ENCODE measurements at regions not wholly inside any gene's neighbourhood (a gene's known extent, or its start where the extent isn't known, plus 50 kb on each side); places are given as distances from the start of the nearest gene placed in this dataset.
"Not testable (repeated sequence)": the region's sequence is repeated elsewhere in the genome, so short reads cannot be mapped to it uniquely, and the experiment has no call there.

- no peak for DNase-seq (ENCODE audit: low read depth, low spot score)
- H3K27ac ChIP-seq: no peak overlapping the region
These were observed 219.3 kb downstream of the CAAP1 start for GRCh38 chr9:26673261-26673660.

DNA sequence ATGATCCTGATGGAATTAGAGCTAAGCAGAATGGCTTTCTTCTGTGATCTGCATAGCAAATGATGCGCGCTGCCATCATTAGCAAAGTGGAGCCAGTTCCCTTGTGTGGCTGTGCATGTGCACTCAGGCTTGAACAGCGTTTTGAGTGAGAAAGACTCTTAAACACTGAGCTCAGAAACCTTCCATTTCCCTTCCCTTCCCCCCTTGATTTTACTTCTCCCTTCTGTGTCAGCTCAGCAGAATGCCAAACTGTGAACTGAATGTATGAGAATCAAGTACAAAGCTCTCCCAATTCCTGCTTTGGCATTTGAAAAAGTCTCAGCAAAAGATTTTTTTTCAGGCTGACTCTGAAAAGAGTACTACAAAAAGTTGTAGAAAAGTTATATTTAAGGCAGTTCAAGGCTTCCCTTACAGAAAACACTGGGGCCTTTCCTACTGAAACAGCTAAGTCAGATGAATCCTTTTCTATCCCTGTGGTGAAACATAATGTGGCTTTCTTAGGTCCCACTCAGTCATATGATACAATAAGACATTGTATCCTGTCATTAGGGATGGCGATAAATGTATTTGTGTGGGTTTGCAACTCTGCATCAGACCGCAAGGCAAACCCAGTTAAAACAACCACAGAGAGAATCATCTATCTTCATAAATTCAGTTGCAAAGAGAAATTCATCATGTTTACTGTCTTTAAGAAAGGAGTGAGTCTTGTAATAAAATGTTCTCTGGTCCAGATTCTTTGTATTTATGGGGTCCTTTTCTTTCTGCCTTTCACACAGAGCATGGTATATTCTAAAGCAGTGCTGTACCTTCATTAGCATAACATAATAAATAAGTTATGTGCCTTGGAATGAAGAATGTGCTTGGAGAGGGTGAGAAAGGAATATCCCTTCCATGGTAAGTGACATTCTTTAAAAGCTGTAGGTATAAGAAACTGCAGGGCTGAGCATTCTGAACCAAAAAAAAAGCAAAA is 222.6 kb downstream of the CAAP1 start:
- DNase-seq (ENCODE audit: low read depth, low spot score): no peak
- H3K27ac ChIP-seq: no peak overlapping the region

DNA sequence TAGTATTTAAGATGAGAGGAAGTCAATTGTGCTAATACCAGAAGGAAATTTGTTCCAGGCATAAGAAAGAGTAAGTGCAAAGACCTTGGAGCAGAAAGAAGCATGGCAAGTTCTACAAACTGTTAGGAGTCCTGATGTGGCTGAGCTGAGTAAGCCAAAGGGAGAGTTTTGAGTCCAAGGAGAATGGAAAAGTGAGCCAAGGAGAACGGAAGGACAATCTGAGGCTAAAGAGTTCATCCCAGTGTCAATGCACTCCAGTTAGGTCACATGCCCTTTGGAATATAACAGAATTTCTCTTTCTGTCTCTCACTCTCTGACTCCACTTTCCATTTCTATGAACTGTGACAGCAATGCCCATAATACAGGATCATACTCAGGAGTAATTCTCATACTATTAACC is 224.7 kb downstream of the CAAP1 start:
- no peak overlapping the region for H3K27ac ChIP-seq
- no peak for DNase-seq (ENCODE audit: low read depth, low spot score)

- no peak for DNase-seq (ENCODE audit: low read depth, low spot score)
- no peak overlapping the region for H3K27ac ChIP-seq
These were observed 226.9 kb downstream of the CAAP1 start for GRCh38 chr9:26665666-26666065.

DNA sequence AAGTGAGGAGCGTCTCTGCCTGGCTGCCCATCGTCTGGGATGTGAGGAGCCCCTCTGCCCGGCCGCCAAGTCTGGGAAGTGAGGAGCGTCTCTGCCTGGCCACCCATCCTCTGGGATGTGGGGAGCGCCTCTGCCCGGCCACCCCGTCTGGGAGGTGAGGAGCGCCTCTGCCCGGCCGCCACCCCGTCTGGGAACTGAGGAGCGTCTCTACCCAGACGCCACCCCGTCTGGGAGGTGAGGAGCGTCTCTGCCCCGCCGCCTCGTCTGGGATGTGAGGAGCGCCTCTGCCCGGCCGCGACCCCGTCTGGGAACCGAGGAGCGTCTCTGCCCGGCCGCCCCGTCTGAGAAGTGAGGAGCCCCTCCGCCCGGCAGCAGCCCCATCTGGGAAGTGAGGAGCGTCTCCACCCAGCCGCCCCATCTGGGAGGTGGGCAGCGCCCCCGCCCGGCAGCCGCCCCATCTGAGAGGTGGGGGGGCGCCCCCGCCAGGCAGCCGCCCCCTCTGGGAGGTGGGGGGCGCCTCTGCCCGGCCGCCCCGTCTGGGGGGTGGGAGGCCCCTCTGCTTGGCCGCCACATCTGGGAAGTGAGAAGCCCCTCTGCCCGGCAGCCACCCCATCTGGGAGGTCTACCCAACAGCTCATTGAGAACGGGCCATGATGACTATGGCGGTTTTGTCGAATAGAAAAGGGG is 228.4 kb downstream of the CAAP1 start:
- not testable (repeated sequence) for DNase-seq (ENCODE audit: low read depth, low spot score); H3K27ac ChIP-seq

DNA sequence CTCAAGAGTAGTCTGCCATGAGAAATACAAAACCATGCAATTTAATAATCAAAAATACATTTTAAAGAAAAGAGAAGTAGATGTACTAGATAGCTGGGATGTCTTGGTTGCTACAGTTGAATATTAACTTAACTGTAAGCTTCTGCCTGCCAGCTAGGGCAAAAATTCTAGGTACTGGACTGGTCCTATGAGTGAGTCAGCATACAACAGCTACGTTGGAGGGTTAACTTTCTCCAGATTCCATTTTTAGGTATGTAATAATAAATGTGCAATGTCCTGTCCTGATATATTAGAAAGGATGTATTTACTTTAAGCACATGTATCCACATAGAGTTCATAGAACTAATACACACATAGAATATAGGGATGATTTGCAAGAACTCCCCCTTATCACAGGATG is 230.1 kb downstream of the CAAP1 start:
- no peak for DNase-seq (ENCODE audit: low read depth, low spot score)

GRCh38 chr9:26658476-26658875 is 234.1 kb downstream of the CAAP1 start:
- no peak for DNase-seq (ENCODE audit: low read depth, low spot score)

More for the DNA sequence above, 230.1 kb downstream of the CAAP1 start:
- no peak overlapping the region for H3K27ac ChIP-seq

GRCh38 chr9:26657958-26658357 is 234.6 kb downstream of the CAAP1 start:
- DNase-seq (ENCODE audit: low read depth, low spot score): no peak
- H3K27ac ChIP-seq: no peak overlapping the region

More at GRCh38 chr9:26658476-26658875, 234.1 kb downstream of the CAAP1 start:
- H3K27ac ChIP-seq: no peak overlapping the region

GRCh38 chr9:26656003-26656870 is 236.4 kb downstream of the CAAP1 start:
- H3K27ac ChIP-seq: no peak overlapping the region
- no peak for DNase-seq (ENCODE audit: low read depth, low spot score)

DNA sequence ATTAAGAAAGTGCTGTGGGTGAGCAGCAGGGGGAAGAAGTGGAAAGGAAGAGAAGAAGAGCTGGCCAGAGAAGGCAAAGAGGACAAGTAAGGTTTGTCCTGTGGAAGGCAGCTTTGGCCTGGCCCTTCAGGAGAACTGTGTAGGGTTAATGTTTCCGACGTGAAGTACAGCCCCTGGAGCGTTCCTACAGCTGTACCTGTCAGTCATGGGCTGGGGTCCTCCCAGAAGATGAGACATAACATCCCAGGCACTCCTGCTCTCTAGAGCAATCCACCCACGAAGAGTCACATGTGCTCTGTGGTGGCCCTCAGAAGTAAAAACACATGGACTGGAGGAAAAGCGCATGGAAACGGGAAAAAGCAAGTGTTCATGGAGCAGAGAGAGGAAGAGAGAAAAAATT is 237.4 kb downstream of the CAAP1 start:
- H3K27ac ChIP-seq: no peak overlapping the region
- DNase-seq (ENCODE audit: low read depth, low spot score): no peak

DNA sequence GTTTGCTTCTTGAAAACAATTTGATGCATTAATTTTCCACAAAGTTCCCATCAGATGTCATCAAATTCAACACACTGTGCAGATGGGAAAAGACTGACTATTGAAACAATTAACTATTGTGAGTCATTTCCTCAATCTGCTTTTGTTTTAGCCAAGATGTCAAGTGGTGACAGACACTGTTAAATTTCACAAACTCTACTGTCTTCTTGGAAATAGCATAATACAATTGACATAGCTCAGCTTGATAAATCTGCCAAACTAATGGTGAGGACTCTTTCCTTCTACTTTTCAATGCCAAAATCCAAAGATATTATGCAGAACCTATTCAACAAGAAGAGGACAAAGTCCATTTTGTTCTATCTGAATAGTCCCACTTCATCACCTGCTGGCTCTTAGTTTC is 242.3 kb downstream of the CAAP1 start:
- H3K27ac ChIP-seq: no peak overlapping the region
- no peak for DNase-seq (ENCODE audit: low read depth, low spot score)

GRCh38 chr9:26643826-26644225 is 248.8 kb downstream of the CAAP1 start:
- H3K27ac ChIP-seq: no peak overlapping the region
- DNase-seq (ENCODE audit: low read depth, low spot score): no peak

GRCh38 chr9:26639761-26640160 is 252.8 kb downstream of the CAAP1 start:
- H3K27ac ChIP-seq: no peak overlapping the region
- no peak for DNase-seq (ENCODE audit: low read depth, low spot score)

- no peak overlapping the region for H3K27ac ChIP-seq
- no peak for DNase-seq (ENCODE audit: low read depth, low spot score)
These were observed 255.5 kb downstream of the CAAP1 start for GRCh38 chr9:26637101-26637500.

DNA sequence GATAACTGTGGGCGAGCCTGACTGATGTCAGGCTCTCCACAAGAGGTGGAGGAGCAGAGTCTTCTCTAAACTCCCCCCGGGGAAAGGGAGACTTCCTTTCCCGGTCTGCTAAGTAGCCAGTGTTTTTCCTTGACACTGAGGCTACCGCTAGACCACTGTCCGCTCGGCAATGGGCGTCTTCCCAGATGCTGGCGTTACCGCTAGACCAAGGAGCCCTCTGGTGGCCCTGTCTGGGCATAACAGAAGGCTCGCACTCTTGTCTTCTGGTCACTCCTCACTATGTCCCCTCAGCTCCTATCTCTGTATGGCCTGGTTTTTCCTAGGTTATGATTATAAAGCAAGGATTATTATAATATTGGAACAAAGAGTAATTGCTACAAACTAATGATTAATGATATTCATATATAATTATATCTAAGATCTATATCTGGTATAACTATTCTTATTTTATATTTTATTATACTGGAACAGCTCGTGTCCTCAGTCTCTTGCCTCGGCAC is 278.7 kb downstream of the CAAP1 start:
- not testable (repeated sequence) for DNase-seq (ENCODE audit: low read depth, low spot score); H3K27ac ChIP-seq

- no peak for DNase-seq (ENCODE audit: low read depth, low spot score)
- no peak overlapping the region for H3K27ac ChIP-seq
These were observed 280.4 kb downstream of the CAAP1 start for GRCh38 chr9:26612211-26612610.

DNA sequence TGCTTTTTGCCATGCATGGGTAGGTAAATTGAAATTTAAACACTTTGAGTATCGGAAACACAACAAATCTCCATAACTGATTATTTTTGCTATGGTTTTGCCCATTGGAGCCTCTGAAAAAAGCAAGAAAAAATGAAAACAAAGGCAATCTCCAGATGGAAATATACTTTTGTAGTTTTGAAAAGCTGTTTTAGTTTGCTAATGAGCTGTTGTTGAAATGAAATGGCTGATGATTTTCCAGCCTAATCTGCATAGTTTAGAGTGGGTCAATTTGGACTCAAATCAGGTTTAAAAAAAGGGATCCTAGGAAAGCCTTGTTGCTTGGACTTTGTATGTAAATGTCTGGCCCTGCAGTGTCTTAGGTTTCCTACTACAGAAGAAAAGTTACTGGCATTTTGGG is 285.8 kb downstream of the CAAP1 start:
- H3K27ac ChIP-seq: no peak overlapping the region
- DNase-seq (ENCODE audit: low read depth, low spot score): no peak

GRCh38 chr9:26605367-26605766 is 287.2 kb downstream of the CAAP1 start:
- no peak for DNase-seq (ENCODE audit: low read depth, low spot score)
- no peak overlapping the region for H3K27ac ChIP-seq

DNA sequence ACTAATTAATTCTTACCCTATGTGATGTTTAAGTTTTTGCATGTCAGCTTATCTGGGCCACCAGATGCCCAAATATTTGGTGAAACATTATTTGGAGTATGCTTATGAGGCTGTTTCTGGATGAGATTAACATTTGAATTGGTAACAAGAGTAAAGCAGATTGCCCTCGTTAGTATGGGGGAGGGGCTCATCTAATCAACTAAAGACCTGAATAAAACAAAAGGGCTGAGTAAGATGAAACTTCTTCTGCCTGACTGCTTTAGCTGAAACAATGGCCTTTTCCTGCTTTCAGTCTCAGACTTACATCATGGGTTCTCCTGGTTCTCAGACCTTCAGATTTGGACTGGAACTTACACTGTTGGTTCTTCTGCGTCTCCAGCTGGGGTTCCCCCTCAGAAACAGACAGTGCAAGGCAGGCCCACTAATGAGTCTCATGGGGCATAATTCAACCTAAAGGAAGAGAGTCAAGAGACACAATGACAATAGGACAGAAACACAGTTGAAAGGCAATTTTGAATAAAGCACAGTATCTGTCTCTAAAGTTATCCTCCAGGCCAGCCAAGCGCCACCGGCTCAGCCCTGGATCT is 288.4 kb downstream of the CAAP1 start:
- H3K27ac ChIP-seq: no peak overlapping the region
- no peak for DNase-seq (ENCODE audit: low read depth, low spot score)

DNA sequence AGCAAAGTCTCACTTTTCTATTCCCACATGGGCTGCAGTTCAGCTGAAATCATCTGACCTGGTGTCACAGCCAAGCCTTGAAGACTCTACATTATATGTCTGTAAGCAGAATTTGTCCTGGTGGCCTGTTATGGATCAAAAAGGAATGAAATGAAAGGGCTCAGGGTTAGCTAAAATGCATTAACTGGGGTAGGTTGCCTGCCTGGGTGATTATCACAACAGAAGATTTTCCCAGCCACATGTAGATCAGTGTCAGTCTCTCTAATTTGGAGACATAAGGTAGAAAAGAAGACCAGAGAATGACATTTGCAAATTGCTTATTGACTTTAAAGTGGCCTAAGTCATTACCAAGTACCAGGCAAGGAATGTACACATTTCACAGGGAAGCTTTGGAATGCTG is 289.0 kb downstream of the CAAP1 start:
- no peak overlapping the region for H3K27ac ChIP-seq

More for the DNA sequence above, 289.0 kb downstream of the CAAP1 start:
- no peak for DNase-seq (ENCODE audit: low read depth, low spot score)
